Dendritic cell treated with granulocyte-macrophage colony-stimulating factor and Interleukin-4, amounts not matched to agents 40 ng/mL and 50 ng/mL, for 4 days (primary cell): ENCODE measurements at regions not wholly inside any gene's neighbourhood (a gene's known extent, or its start where the extent isn't known, plus 50 kb on each side); places are given as distances from the start of the nearest gene placed in this dataset.

Experiments used
- H3K27ac Mint-ChIP-seq: one replicate; pipeline ENCODE4 v1.8.0; 2022; ENCODE audit warnings: mild to moderate bottlenecking, mixed read lengths
- H3K27me3 Mint-ChIP-seq: one replicate; pipeline ENCODE4 v1.8.0; 2022; ENCODE audit warnings: mild to moderate bottlenecking, mixed read lengths
- H3K36me3 Mint-ChIP-seq: one replicate; pipeline ENCODE4 v1.8.0; 2022; ENCODE audit warnings: low read depth, mixed read lengths
- H3K4me1 Mint-ChIP-seq: one replicate; pipeline ENCODE4 v1.8.0; 2022; ENCODE audit warnings: low read depth, mixed read lengths
- H3K4me3 Mint-ChIP-seq: one replicate; pipeline ENCODE4 v1.8.0; 2022; ENCODE audit warnings: mild to moderate bottlenecking, moderate library complexity, mixed read lengths
- H3K9me3 Mint-ChIP-seq: one replicate; pipeline ENCODE4 v1.8.0; 2022; ENCODE audit warnings: mixed read lengths
- intact Hi-C: fragments of 100-400 bp; cut with micrococcal nuclease; formaldehyde crosslinking; loops from one replicate; pipeline ENCODE4 v1.15.0; 2022

GRCh38 chr13:63693696-63694095 is 2278.0 kb upstream of the PCDH20 start:
- H3K36me3 Mint-ChIP-seq, result no peaks in the 10 kb centered on the region
- H3K4me1 Mint-ChIP-seq, result no peaks in the 10 kb centered on the region
- H3K4me3 Mint-ChIP-seq, result no peak overlapping the region
- H3K27me3 Mint-ChIP-seq, result no peaks in the 10 kb centered on the region
- H3K9me3 Mint-ChIP-seq, result peaks cover 20% of the 10 kb centered on the region
- H3K27ac Mint-ChIP-seq, result no peak overlapping the region
- intact Hi-C loops, result no loop called here

DNA sequence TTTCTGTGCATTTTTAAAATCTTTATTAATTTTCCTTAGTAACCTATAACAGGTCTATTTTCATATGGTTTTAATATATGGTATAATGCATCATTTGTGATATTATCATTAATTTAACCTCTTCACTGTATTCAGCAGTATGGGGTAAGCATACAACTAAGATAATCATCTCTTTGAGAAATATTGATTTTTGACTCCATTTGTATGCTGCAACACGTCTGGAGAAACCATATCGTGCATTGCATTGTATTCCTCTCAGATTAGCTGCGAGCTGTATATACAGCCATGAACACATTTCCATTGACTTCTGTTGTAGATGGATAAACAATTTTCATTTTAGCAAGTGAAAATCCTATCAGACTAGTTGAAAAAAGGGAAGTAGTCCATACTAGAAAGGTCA is 2275.8 kb upstream of the PCDH20 start:
- Mint-ChIP-seq H3K4me1 (no peaks in the 10 kb centered on the region), H3K27me3 (no peaks in the 10 kb centered on the region), H3K27ac (no peak overlapping the region), H3K36me3 (no peaks in the 10 kb centered on the region), H3K4me3 (no peak overlapping the region), H3K9me3 (peaks cover 32% of the 10 kb centered on the region)
- intact Hi-C loops, result no loop called here

DNA sequence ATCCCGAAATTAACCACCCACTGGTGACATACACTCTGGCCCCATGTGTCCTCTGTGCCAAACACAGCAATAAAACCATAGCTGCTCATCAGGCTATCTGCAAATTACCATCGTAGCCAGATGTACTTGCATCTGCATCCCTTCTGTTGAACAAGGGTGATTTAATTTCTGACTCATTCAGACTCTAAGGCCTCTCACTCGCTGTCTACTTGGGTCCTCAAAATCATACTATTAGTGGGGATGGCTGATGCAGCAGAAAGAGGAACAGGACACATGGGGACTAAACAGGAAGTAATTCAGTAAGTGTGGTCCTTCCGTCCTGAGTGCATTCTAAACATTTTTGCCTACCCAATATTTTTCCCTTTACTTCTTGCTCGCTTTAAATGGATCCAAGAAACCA is 2275.0 kb upstream of the PCDH20 start:
- peaks cover 39% of the 10 kb centered on the region for H3K9me3 Mint-ChIP-seq
- intact Hi-C loops, result no loop called here
- H3K27ac Mint-ChIP-seq, result no peak overlapping the region

DNA sequence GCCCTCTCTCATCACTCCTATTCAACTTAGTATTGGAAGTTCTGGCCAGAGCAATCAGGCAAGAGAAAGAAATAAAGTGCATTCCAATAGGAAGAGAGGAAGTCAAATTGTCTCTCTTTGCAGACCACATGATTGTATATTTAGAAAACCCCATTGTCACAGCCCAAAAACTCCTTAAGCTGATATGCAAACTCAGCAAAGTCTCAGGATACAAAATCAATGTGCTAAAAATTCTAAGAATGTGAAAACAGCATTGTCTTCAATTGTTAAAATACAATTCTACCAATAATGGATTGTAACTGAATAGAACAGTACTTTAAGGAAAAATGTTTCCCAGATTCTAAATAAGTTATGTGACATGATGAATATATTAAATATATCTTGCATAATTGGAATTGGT is 2269.2 kb upstream of the PCDH20 start:
- Mint-ChIP-seq H3K27me3 (no peaks in the 10 kb centered on the region), H3K9me3 (peaks cover 38% of the 10 kb centered on the region), H3K27ac (no peak overlapping the region), H3K4me3 (no peak overlapping the region), H3K36me3 (no peaks in the 10 kb centered on the region), H3K4me1 (no peaks in the 10 kb centered on the region)
- intact Hi-C loops, result no loop called here

More for the DNA sequence above, 2275.0 kb upstream of the PCDH20 start:
- Mint-ChIP-seq H3K4me1 (no peaks in the 10 kb centered on the region), H3K4me3 (no peak overlapping the region), H3K36me3 (no peaks in the 10 kb centered on the region), H3K27me3 (no peaks in the 10 kb centered on the region)

- H3K27me3 Mint-ChIP-seq, result no peaks in the 10 kb centered on the region
- intact Hi-C loops, result no loop called here
- no peaks in the 10 kb centered on the region for H3K36me3 Mint-ChIP-seq
- peaks cover 11% of the 10 kb centered on the region for H3K9me3 Mint-ChIP-seq
- no peak overlapping the region for H3K27ac Mint-ChIP-seq
- H3K4me1 Mint-ChIP-seq, result no peaks in the 10 kb centered on the region
- no peak overlapping the region for H3K4me3 Mint-ChIP-seq
Measured at GRCh38 chr13:63680704-63681103, 2265.1 kb upstream of the PCDH20 start.

DNA sequence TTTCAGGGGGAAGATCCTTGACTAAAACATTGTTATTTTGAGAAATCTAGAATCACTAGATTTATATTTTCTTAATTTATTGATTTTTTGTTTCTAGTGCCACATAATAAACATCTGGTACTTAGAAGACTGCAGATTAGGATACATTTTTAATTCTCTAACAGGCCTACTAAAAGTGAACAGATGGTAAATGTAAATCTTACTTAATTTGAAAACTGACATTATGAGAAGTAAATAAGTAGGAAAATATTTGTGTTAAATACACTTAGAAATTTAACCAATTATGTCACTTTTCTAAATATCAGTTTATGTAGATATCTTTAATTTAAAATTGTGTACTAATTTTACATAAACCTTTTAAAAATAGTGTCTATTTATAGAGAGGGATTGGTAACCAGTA is 2255.6 kb upstream of the PCDH20 start:
- Mint-ChIP-seq H3K9me3 (peaks cover 8% of the 10 kb centered on the region), H3K4me1 (no peaks in the 10 kb centered on the region), H3K4me3 (no peak overlapping the region), H3K27ac (no peak overlapping the region), H3K36me3 (no peaks in the 10 kb centered on the region), H3K27me3 (no peaks in the 10 kb centered on the region)
- intact Hi-C loops, result no loop called here

DNA sequence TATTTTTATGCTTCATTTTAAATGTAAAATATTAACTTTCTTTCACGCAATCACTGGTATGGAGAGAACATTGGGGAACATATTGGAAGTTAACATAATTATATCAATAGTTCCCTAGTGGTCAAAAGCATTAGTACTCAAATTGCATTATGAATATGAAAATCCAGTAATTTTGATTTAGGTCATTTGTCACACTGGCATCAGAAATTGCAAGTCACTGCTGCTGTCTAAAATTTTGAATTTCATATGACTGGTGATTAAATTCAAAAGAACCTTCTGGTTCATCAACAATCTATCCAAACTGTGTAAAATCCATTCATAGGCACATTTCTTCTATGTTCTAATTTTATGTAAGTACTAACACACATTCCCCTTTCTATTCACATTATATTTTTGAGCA is 2235.7 kb upstream of the PCDH20 start:
- peaks cover 21% of the 10 kb centered on the region for H3K9me3 Mint-ChIP-seq
- intact Hi-C loops, result no loop called here
- no peaks in the 10 kb centered on the region for H3K36me3 Mint-ChIP-seq
- H3K27ac Mint-ChIP-seq, result no peak overlapping the region
- no peak overlapping the region for H3K4me3 Mint-ChIP-seq
- H3K4me1 Mint-ChIP-seq, result no peaks in the 10 kb centered on the region
- H3K27me3 Mint-ChIP-seq, result no peaks in the 10 kb centered on the region

- intact Hi-C loops, result no loop called here
- Mint-ChIP-seq H3K36me3 (no peaks in the 10 kb centered on the region), H3K9me3 (no peaks in the 10 kb centered on the region), H3K4me1 (no peaks in the 10 kb centered on the region), H3K27me3 (no peaks in the 10 kb centered on the region), H3K4me3 (no peak overlapping the region), H3K27ac (no peak overlapping the region)
Measured at GRCh38 chr13:63643543-63643942, 2227.9 kb upstream of the PCDH20 start.

DNA sequence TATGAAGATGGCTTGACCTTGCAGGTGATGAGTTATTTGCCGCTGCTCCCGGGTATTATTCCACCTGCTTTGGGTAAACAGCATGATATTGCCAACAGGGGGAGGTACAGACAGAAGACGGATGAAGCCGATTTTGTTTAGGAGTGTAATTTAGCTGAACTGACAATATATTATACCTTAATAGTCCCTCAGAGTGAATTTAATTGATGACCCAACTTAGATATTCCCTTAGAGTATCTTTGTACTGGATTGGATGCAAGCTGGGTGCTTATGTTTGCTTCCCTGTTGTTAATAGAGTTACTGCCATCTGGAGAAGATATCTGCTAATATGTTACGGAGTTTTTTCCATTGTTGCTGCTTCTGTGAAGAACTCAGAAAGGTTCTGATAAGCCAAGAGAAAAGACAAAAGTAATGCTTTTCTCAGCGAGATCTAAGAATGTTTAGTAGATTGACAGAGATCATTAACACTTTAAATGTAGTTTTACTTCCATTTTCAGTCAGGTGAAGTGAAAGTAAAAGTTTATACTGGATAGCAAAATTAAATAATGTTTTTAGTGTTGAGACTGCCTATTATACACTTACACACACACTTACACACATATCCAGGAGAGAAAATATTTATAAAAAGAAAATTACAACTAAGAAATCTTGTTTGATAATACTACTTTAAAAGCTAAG is 2220.8 kb upstream of the PCDH20 start:
- H3K27me3 Mint-ChIP-seq, result no peaks in the 10 kb centered on the region
- intact Hi-C loops, result no loop called here
- H3K36me3 Mint-ChIP-seq, result no peaks in the 10 kb centered on the region
- no peak overlapping the region for H3K4me3 Mint-ChIP-seq
- H3K27ac Mint-ChIP-seq, result no peak overlapping the region
- no peaks in the 10 kb centered on the region for H3K4me1 Mint-ChIP-seq
- H3K9me3 Mint-ChIP-seq, result peaks cover 5% of the 10 kb centered on the region

- Mint-ChIP-seq H3K4me1 (no peaks in the 10 kb centered on the region), H3K9me3 (peaks cover 16% of the 10 kb centered on the region), H3K27ac (no peak overlapping the region), H3K4me3 (no peak overlapping the region), H3K36me3 (no peaks in the 10 kb centered on the region), H3K27me3 (no peaks in the 10 kb centered on the region)
- intact Hi-C loops, result no loop called here
Measured at GRCh38 chr13:63632321-63632720, 2216.7 kb upstream of the PCDH20 start.

GRCh38 chr13:63631006-63631405 is 2215.4 kb upstream of the PCDH20 start:
- Mint-ChIP-seq H3K27me3 (no peaks in the 10 kb centered on the region), H3K4me3 (no peak overlapping the region), H3K4me1 (no peaks in the 10 kb centered on the region), H3K27ac (no peak overlapping the region), H3K9me3 (peaks cover 16% of the 10 kb centered on the region), H3K36me3 (no peaks in the 10 kb centered on the region)
- intact Hi-C loops, result no loop called here

GRCh38 chr13:63629591-63629990 is 2213.9 kb upstream of the PCDH20 start:
- peaks cover 16% of the 10 kb centered on the region for H3K9me3 Mint-ChIP-seq
- H3K27me3 Mint-ChIP-seq, result no peaks in the 10 kb centered on the region
- intact Hi-C loops, result no loop called here
- H3K27ac Mint-ChIP-seq, result no peak overlapping the region
- no peaks in the 10 kb centered on the region for H3K36me3 Mint-ChIP-seq
- no peaks in the 10 kb centered on the region for H3K4me1 Mint-ChIP-seq
- no peak overlapping the region for H3K4me3 Mint-ChIP-seq

DNA sequence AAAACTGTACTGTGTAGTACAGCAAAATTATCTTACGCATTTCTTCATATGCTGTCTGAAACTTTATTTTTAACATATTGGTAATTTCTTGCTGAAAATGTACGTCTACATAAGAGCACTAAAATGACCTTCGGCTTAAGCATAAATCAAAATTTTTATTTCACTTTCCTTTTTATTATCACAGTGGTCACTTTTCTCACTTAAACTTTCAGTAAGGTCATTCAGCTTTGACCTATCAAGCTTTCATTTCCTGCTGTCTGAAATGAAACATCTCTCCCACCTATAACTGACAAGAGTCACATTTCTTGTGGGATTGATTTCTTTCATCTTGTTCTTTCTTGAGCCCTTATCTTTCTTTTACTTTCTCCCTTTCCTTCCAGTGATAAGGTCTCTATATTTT is 2212.7 kb upstream of the PCDH20 start:
- no peak overlapping the region for H3K27ac Mint-ChIP-seq
- peaks cover 18% of the 10 kb centered on the region for H3K9me3 Mint-ChIP-seq
- H3K27me3 Mint-ChIP-seq, result no peaks in the 10 kb centered on the region
- no peak overlapping the region for H3K4me3 Mint-ChIP-seq
- no peaks in the 10 kb centered on the region for H3K36me3 Mint-ChIP-seq
- H3K4me1 Mint-ChIP-seq, result no peaks in the 10 kb centered on the region
- intact Hi-C loops, result no loop called here

GRCh38 chr13:63625869-63626268 is 2210.2 kb upstream of the PCDH20 start:
- no peaks in the 10 kb centered on the region for H3K36me3 Mint-ChIP-seq
- intact Hi-C loops, result no loop called here
- no peak overlapping the region for H3K27ac Mint-ChIP-seq
- no peak overlapping the region for H3K4me3 Mint-ChIP-seq
- H3K9me3 Mint-ChIP-seq, result peaks cover 14% of the 10 kb centered on the region
- no peaks in the 10 kb centered on the region for H3K27me3 Mint-ChIP-seq
- H3K4me1 Mint-ChIP-seq, result no peaks in the 10 kb centered on the region

GRCh38 chr13:63614874-63615612 is 2199.4 kb upstream of the PCDH20 start:
- Mint-ChIP-seq H3K9me3 (peaks cover 5% of the 10 kb centered on the region), H3K4me3 (no peak overlapping the region), H3K36me3 (no peaks in the 10 kb centered on the region), H3K27ac (no peak overlapping the region), H3K27me3 (no peaks in the 10 kb centered on the region), H3K4me1 (no peaks in the 10 kb centered on the region)
- intact Hi-C loops, result no loop called here
